A549 (cell line): ENCODE measurements at regions not wholly inside any gene's neighbourhood (a gene's known extent, or its start where the extent isn't known, plus 50 kb on each side); places are given as distances from the start of the nearest gene placed in this dataset.

Source experiments
- TF ChIP-seq, protein P1 (sequence below): fragments of >200 bp; sonication (Bioruptor Twin); formaldehyde crosslinking; IDR thresholded peaks from 3 replicates; pipeline ENCODE4 v1.5.1; 2016
- TF ChIP-seq, protein P2 (sequence below): fragments of 200-600 bp; sonication (generic); IDR thresholded peaks from 2 replicates; pipeline ENCODE4 v1.6.1; 2016; ENCODE audit warnings: antibody characterized with exemption, mild to moderate bottlenecking, moderate library complexity

DNA sequence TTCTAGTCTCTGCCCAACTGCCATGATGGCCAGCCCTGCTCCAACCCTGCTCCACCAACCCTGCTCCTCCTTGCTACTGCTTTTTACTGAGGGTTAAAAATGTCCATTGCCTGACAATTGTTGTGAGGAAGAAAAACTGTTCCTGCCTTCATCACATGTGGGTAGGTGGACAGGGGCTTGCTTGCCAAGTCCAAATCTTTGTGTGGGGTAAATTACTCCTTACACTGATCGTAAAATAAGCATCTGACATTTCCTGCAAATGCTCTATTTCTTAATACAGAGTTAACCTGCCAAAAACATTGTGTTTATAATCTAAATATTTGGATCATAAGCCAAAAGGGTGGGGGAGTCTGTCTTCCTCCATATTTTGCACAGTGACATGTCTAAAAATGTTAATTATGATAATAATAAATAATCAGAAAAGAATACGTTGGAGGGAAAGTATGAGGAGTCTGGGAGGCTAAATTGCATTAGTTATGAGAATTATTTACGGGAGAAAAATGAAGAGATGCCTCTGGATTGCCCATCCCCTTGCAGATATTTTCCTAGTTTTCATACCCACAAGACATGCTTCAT lies 242.5 kb upstream of the TBL1XR1 start:
- TF ChIP-seq, protein P1, sequence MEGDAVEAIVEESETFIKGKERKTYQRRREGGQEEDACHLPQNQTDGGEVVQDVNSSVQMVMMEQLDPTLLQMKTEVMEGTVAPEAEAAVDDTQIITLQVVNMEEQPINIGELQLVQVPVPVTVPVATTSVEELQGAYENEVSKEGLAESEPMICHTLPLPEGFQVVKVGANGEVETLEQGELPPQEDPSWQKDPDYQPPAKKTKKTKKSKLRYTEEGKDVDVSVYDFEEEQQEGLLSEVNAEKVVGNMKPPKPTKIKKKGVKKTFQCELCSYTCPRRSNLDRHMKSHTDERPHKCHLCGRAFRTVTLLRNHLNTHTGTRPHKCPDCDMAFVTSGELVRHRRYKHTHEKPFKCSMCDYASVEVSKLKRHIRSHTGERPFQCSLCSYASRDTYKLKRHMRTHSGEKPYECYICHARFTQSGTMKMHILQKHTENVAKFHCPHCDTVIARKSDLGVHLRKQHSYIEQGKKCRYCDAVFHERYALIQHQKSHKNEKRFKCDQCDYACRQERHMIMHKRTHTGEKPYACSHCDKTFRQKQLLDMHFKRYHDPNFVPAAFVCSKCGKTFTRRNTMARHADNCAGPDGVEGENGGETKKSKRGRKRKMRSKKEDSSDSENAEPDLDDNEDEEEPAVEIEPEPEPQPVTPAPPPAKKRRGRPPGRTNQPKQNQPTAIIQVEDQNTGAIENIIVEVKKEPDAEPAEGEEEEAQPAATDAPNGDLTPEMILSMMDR, result no peak
- TF ChIP-seq, protein P2, sequence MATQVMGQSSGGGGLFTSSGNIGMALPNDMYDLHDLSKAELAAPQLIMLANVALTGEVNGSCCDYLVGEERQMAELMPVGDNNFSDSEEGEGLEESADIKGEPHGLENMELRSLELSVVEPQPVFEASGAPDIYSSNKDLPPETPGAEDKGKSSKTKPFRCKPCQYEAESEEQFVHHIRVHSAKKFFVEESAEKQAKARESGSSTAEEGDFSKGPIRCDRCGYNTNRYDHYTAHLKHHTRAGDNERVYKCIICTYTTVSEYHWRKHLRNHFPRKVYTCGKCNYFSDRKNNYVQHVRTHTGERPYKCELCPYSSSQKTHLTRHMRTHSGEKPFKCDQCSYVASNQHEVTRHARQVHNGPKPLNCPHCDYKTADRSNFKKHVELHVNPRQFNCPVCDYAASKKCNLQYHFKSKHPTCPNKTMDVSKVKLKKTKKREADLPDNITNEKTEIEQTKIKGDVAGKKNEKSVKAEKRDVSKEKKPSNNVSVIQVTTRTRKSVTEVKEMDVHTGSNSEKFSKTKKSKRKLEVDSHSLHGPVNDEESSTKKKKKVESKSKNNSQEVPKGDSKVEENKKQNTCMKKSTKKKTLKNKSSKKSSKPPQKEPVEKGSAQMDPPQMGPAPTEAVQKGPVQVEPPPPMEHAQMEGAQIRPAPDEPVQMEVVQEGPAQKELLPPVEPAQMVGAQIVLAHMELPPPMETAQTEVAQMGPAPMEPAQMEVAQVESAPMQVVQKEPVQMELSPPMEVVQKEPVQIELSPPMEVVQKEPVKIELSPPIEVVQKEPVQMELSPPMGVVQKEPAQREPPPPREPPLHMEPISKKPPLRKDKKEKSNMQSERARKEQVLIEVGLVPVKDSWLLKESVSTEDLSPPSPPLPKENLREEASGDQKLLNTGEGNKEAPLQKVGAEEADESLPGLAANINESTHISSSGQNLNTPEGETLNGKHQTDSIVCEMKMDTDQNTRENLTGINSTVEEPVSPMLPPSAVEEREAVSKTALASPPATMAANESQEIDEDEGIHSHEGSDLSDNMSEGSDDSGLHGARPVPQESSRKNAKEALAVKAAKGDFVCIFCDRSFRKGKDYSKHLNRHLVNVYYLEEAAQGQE, result no peak
